GM18505 (cell line): ENCODE measurements at regions not wholly inside any gene's neighbourhood (a gene's known extent, or its start where the extent isn't known, plus 50 kb on each side); places are given as distances from the start of the nearest gene placed in this dataset.

Source experiments
- ATAC-seq: cut with Tn5 transposase; IDR thresholded peaks from one replicate; pipeline ENCODE4 v1.9.1; 2021; ENCODE audit not compliant: unreplicated experiment
- POLR2A ChIP-seq: IDR thresholded peaks from 4 replicates; pipeline ENCODE4 v1.6.1; 2011; ENCODE audit warnings: borderline replicate concordance; ENCODE audit not compliant: insufficient read depth, insufficient read length; ENCODE audit errors: extremely low read depth

- no peak for TF ChIP-seq POLR2A
- no peak for ATAC-seq
Measured at GRCh38 chr4:28117084-28117682, 1256.5 kb downstream of the STIM2 start.

- ATAC-seq, result no peak
- TF ChIP-seq POLR2A, result no peak
Measured at GRCh38 chr4:28146191-28146590, 1285.5 kb downstream of the STIM2 start.

GRCh38 chr4:28148221-28148620 is 1287.6 kb downstream of the STIM2 start:
- no peak for ATAC-seq
- no peak for TF ChIP-seq POLR2A

GRCh38 chr4:28149762-28150161 is 1289.1 kb downstream of the STIM2 start:
- ATAC-seq, result no peak
- TF ChIP-seq POLR2A, result no peak

- TF ChIP-seq POLR2A, result no peak
- no peak for ATAC-seq
Measured at GRCh38 chr4:28151314-28151713, 1290.7 kb downstream of the STIM2 start.

- no peak for ATAC-seq
- no peak for TF ChIP-seq POLR2A
Measured at GRCh38 chr4:28167411-28167810, 1306.8 kb downstream of the STIM2 start.

GRCh38 chr4:28176942-28177341 is 1316.3 kb downstream of the STIM2 start:
- ATAC-seq, result no peak
- no peak for TF ChIP-seq POLR2A

GRCh38 chr4:28177641-28178040 is 1317.0 kb downstream of the STIM2 start:
- no peak for ATAC-seq
- TF ChIP-seq POLR2A, result no peak

- TF ChIP-seq POLR2A, result no peak
- ATAC-seq, result no peak
Measured at GRCh38 chr4:28179126-28179525, 1318.5 kb downstream of the STIM2 start.

- no peak for TF ChIP-seq POLR2A
- ATAC-seq, result no peak
Measured at GRCh38 chr4:28209371-28209924, 1348.8 kb downstream of the STIM2 start.

- no peak for ATAC-seq
- no peak for TF ChIP-seq POLR2A
Measured at GRCh38 chr4:28211676-28212470, 1351.2 kb downstream of the STIM2 start.

- no peak for TF ChIP-seq POLR2A
- no peak for ATAC-seq
Measured at GRCh38 chr4:28221536-28221935, 1360.9 kb downstream of the STIM2 start.

GRCh38 chr4:28225050-28225449 is 1364.4 kb downstream of the STIM2 start:
- no peak for TF ChIP-seq POLR2A
- no peak for ATAC-seq

- no peak for ATAC-seq
- no peak for TF ChIP-seq POLR2A
Measured at GRCh38 chr4:28225689-28226353, 1365.2 kb downstream of the STIM2 start.

- no peak for ATAC-seq
- TF ChIP-seq POLR2A, result no peak
Measured at GRCh38 chr4:28226962-28227361, 1366.3 kb downstream of the STIM2 start.

GRCh38 chr4:28227764-28228163 is 1367.1 kb downstream of the STIM2 start:
- ATAC-seq, result no peak
- no peak for TF ChIP-seq POLR2A
